ENCODE measurements at regions not wholly inside any gene's neighbourhood (a gene's known extent, or its start where the extent isn't known, plus 50 kb on each side); places are given as distances from the start of the nearest gene placed in this dataset.

GRCh38 chr9:108662091-108662875 is 193.5 kb downstream of the ACTL7B start:
- H3K27me3 ChIP-seq (ENCODE audit: control insufficient read depth, insufficient read depth, low read length), result no peaks in the 10 kb centered on the region
- no peaks in the 10 kb centered on the region for H3K36me3 ChIP-seq (ENCODE audit: control insufficient read depth, insufficient read depth, low read length)
- no peak for TF ChIP-seq CTCF (IDR thresholded peaks at IDR 0.05; ENCODE audit: insufficient read depth, low read length, severe bottlenecking)
- FAIRE-seq, result no peak
- no peak overlapping the region for H3K4me3 ChIP-seq (ENCODE audit: low read depth, low read length)
- peak; percentile 46 for DNase-seq (ENCODE audit: low read depth)

- H3K4me3 ChIP-seq (ENCODE audit: low read depth, low read length), result no peak overlapping the region
- no peak for DNase-seq (ENCODE audit: low read depth)
- TF ChIP-seq CTCF (IDR thresholded peaks at IDR 0.05; ENCODE audit: insufficient read depth, low read length, severe bottlenecking), result no peak
- FAIRE-seq, result peak; percentile 23
- no peaks in the 10 kb centered on the region for H3K36me3 ChIP-seq (ENCODE audit: control insufficient read depth, insufficient read depth, low read length)
- no peaks in the 10 kb centered on the region for H3K27me3 ChIP-seq (ENCODE audit: control insufficient read depth, insufficient read depth, low read length)
Measured at GRCh38 chr9:108656566-108656965, 199.2 kb downstream of the ACTL7B start.

GRCh38 chr9:108655818-108656217 is 200.0 kb downstream of the ACTL7B start:
- DNase-seq (ENCODE audit: low read depth) (no peak), FAIRE-seq (no peak)
- TF ChIP-seq CTCF (IDR thresholded peaks at IDR 0.05; ENCODE audit: insufficient read depth, low read length, severe bottlenecking), result no peak
- no peaks in the 10 kb centered on the region for H3K36me3 ChIP-seq (ENCODE audit: control insufficient read depth, insufficient read depth, low read length)
- no peaks in the 10 kb centered on the region for H3K27me3 ChIP-seq (ENCODE audit: control insufficient read depth, insufficient read depth, low read length)
- no peak overlapping the region for H3K4me3 ChIP-seq (ENCODE audit: low read depth, low read length)

- no peak for TF ChIP-seq CTCF (IDR thresholded peaks at IDR 0.05; ENCODE audit: insufficient read depth, low read length, severe bottlenecking)
- FAIRE-seq (no peak), DNase-seq (ENCODE audit: low read depth) (peak; percentile 59)
- no peaks in the 10 kb centered on the region for H3K27me3 ChIP-seq (ENCODE audit: control insufficient read depth, insufficient read depth, low read length)
- no peak overlapping the region for H3K4me3 ChIP-seq (ENCODE audit: low read depth, low read length)
- H3K36me3 ChIP-seq (ENCODE audit: control insufficient read depth, insufficient read depth, low read length), result no peaks in the 10 kb centered on the region
Measured at GRCh38 chr9:108654566-108654965, 201.2 kb downstream of the ACTL7B start.

- TF ChIP-seq CTCF (IDR thresholded peaks at IDR 0.05; ENCODE audit: insufficient read depth, low read length, severe bottlenecking), result no peak
- no peak for FAIRE-seq
- Histone ChIP-seq H3K4me3 (ENCODE audit: low read depth, low read length) (no peak overlapping the region), H3K27me3 (ENCODE audit: control insufficient read depth, insufficient read depth, low read length) (no peaks in the 10 kb centered on the region), H3K36me3 (ENCODE audit: control insufficient read depth, insufficient read depth, low read length) (no peaks in the 10 kb centered on the region)
- DNase-seq (ENCODE audit: low read depth), result no peak
Measured at GRCh38 chr9:108652851-108653250, 202.9 kb downstream of the ACTL7B start.

- no peak overlapping the region for H3K4me3 ChIP-seq (ENCODE audit: low read depth, low read length)
- FAIRE-seq (no peak), DNase-seq (ENCODE audit: low read depth) (peak; percentile 47)
- no peaks in the 10 kb centered on the region for H3K36me3 ChIP-seq (ENCODE audit: control insufficient read depth, insufficient read depth, low read length)
- H3K27me3 ChIP-seq (ENCODE audit: control insufficient read depth, insufficient read depth, low read length), result no peaks in the 10 kb centered on the region
- no peak for TF ChIP-seq CTCF (IDR thresholded peaks at IDR 0.05; ENCODE audit: insufficient read depth, low read length, severe bottlenecking)
Measured at GRCh38 chr9:108650826-108651225, 205.0 kb downstream of the ACTL7B start.

Data from bronchial epithelial cell (primary cell).